BLaER1 treated with 17β-estradiol and CSF1 and Interleukin-3, amounts not matched to agents 10 nM and 100 nM (cell line): ENCODE measurements at regions not wholly inside any gene's neighbourhood (a gene's known extent, or its start where the extent isn't known, plus 50 kb on each side); places are given as distances from the start of the nearest gene placed in this dataset.

Experiments
- H3K27ac ChIP-seq, 11 experiments: shearing (Covaris generic); formaldehyde crosslinking; 2 replicates each; pipeline ENCODE4 v1.8.1; 2022
- H3K27me3 ChIP-seq, 11 experiments: shearing (Covaris generic); formaldehyde crosslinking; 2 replicates each; pipeline ENCODE4 v1.8.1; 2022
- H3K36me3 ChIP-seq, 11 experiments: shearing (Covaris generic); formaldehyde crosslinking; 2 replicates each; pipeline ENCODE4 v1.8.1; 2022
- H3K4me1 ChIP-seq, 10 experiments: shearing (Covaris generic); formaldehyde crosslinking; 2 replicates each; pipeline ENCODE4 v1.8.1; 2022
- H3K4me2 ChIP-seq, 11 experiments: shearing (Covaris generic); formaldehyde crosslinking; 2 replicates each; pipeline ENCODE4 v1.8.1; 2022
- H3K4me3 ChIP-seq, 10 experiments: shearing (Covaris generic); formaldehyde crosslinking; 2 replicates each; pipeline ENCODE4 v1.8.1; 2022
- H3K9ac ChIP-seq, 11 experiments: shearing (Covaris generic); formaldehyde crosslinking; 2 replicates each; pipeline ENCODE4 v1.8.1; 2022
- H3K9me3 ChIP-seq, 11 experiments: shearing (Covaris generic); formaldehyde crosslinking; replicated peaks in 1 of 11; 2 replicates each; pipeline ENCODE4 v1.8.1; 2022
- H4K20me1 ChIP-seq, 11 experiments: shearing (Covaris generic); formaldehyde crosslinking; 2 replicates each; pipeline ENCODE4 v1.8.1; 2022
- Cebpa-rat ChIP-seq, 11 experiments: shearing (Covaris generic); IDR thresholded peaks; 2 replicates each; pipeline ENCODE4 v1.8.1; 2022

DNA sequence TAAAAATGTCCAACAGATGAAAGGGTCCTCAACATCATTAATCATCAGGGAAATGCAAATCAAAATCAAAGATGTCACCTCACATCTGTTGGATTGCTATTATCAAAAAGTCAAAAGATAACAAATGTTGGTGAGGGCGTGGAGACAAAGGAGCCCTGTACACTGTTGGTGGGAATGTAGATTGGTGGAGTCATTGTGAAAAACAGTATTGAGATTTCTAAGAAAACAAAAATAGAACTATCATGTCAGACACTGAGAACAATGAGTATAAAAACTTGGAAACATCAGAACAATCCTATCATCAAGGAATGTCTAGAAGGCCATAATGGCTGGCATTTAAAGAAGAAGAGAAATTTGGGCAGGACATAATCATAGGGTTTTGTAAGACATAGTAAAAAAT lies 209.2 kb upstream of the PTGFR start:
- TF ChIP-seq Cebpa-rat (IDR thresholded peaks at IDR 0.05), result no peak
- Histone ChIP-seq H3K27ac (no peak overlapping the region), H3K4me2 (no peak overlapping the region), H3K9me3 (no peaks in the 10 kb centered on the region), H3K27me3 (no peaks in the 10 kb centered on the region), H3K4me1 (peaks cover 0 to 36% (median 10%) of the 10 kb centered on the region in 10 experiments; a peak in 12 of 20 replicates), H3K36me3 (no peaks in the 10 kb centered on the region), H3K4me3 (no peak overlapping the region), H4K20me1 (no peaks in the 10 kb centered on the region), H3K9ac (no peak overlapping the region)

DNA sequence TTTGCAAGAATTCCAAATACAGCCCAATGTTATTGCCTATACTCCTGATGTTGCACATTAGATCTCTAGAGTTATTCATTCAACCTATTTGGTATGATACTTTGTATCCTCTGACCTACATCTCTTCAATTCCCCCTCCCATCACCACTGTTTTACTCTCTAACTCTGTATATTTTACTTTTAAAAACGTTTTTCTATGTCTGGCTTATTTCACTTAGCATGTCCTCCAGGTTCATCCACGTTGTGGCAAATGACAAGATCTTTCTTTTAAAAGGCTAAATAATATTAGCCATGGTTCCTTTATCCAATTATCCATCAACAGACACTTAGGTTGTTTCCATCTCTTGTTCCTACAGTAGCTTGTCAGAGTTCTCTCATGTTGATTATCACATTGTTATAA lies 207.1 kb upstream of the PTGFR start:
- Histone ChIP-seq H3K9ac (no peak overlapping the region), H3K4me3 (no peak overlapping the region), H3K27ac (no peak overlapping the region), H3K36me3 (no peaks in the 10 kb centered on the region), H3K9me3 (no peaks in the 10 kb centered on the region), H3K27me3 (no peaks in the 10 kb centered on the region), H3K4me1 (peaks cover 0 to 23% (median 0%) of the 10 kb centered on the region in 10 experiments; a peak in 5 of 20 replicates), H4K20me1 (no peaks in the 10 kb centered on the region), H3K4me2 (no peak overlapping the region)
- no peak for TF ChIP-seq Cebpa-rat (IDR thresholded peaks at IDR 0.05)

DNA sequence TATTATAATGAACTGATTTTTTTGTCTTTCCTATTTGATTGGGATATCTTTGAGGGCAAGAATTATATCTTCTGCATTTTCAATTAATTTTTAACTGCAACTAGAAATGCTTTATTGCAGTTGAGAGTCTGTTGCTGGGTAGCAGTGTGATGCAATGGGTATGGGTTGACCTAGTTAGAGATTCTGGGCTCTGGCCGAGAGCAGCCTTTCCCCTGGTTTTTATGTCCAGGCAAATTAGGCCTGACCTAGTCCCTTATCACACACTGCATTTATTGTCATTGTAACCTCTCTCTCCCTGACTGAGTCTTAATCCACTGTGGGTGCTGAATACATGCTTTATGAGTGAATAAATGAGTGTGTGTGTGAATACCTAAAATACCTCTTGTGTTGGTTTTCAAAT lies 206.4 kb upstream of the PTGFR start:
- no peak overlapping the region for H3K9ac ChIP-seq
- no peaks in the 10 kb centered on the region for H3K36me3 ChIP-seq
- no peak overlapping the region for H3K4me2 ChIP-seq
- H3K27ac ChIP-seq, result no peak overlapping the region
- H3K27me3 ChIP-seq, result no peaks in the 10 kb centered on the region
- peaks cover 0 to 23% (median 0%) of the 10 kb centered on the region in 10 experiments; a peak in 5 of 20 replicates for H3K4me1 ChIP-seq
- no peaks in the 10 kb centered on the region for H4K20me1 ChIP-seq
- no peak for TF ChIP-seq Cebpa-rat (IDR thresholded peaks at IDR 0.05)
- no peaks in the 10 kb centered on the region for H3K9me3 ChIP-seq
- H3K4me3 ChIP-seq, result no peak overlapping the region

DNA sequence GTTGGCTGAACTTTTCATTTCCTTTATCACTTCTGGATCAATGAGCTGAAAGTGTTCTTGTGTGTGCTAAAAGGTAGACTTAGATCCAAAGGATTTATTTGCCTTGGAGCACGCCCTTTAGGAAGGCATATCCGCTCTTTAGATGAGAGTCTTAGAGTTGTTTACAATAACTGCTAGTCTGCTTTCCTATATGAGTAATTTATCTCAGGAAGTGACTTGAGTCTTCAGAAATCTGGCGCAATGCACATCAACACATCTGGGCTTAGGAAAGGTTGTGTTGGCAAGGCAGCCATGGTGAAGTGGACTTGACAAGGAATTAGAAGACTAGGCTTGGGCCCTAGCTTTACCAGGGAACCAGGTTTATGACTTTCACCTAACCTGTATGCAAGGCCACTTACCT lies 204.1 kb upstream of the PTGFR start:
- H3K4me3 ChIP-seq, result no peak overlapping the region
- H3K4me2 ChIP-seq, result peak overlapping the region in 3 of 11 experiments; percentile 13 to 55 (median 50); a peak in 5 of 22 replicates
- no peaks in the 10 kb centered on the region for H4K20me1 ChIP-seq
- no peak for TF ChIP-seq Cebpa-rat (IDR thresholded peaks at IDR 0.05)
- H3K9me3 ChIP-seq, result no peaks in the 10 kb centered on the region
- no peaks in the 10 kb centered on the region for H3K36me3 ChIP-seq
- H3K27ac ChIP-seq, result peak overlapping the region in 2 of 11 experiments; percentile 29 to 41; a peak in 2 of 22 replicates
- no peaks in the 10 kb centered on the region for H3K27me3 ChIP-seq
- no peak overlapping the region for H3K9ac ChIP-seq
- H3K4me1 ChIP-seq, result peaks cover 0 to 31% (median 0%) of the 10 kb centered on the region in 10 experiments; a peak in 4 of 20 replicates

DNA sequence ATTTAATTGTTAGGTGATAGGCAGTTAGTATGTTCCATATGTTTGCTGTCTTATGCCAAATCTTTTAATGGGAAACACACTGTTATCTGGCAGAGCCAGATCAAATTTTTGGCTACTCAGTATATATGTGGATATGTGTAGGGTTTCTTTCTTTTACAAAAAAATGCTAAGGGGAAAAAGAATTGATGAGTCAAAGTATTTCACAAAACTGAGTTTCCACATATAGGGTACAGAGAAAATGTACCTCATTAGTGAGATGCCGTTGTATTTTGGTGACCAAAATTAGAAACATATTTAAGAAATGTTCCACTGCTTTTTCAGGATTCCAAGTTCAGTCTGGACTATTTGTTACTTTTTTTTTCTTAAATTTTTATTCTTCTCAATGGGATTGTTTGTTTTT lies 201.2 kb upstream of the PTGFR start:
- no peak overlapping the region for H3K27ac ChIP-seq
- TF ChIP-seq Cebpa-rat (IDR thresholded peaks at IDR 0.05), result no peak
- no peaks in the 10 kb centered on the region for H3K36me3 ChIP-seq
- no peak overlapping the region for H3K9ac ChIP-seq
- no peaks in the 10 kb centered on the region for H3K27me3 ChIP-seq
- no peak overlapping the region for H3K4me3 ChIP-seq
- peaks cover 0 to 54% (median 0%) of the 10 kb centered on the region in 10 experiments; a peak in 6 of 20 replicates for H3K4me1 ChIP-seq
- H4K20me1 ChIP-seq, result no peaks in the 10 kb centered on the region
- H3K4me2 ChIP-seq, result peak overlapping the region in 2 of 11 experiments; percentile 50 to 62; a peak in 3 of 22 replicates
- no peaks in the 10 kb centered on the region for H3K9me3 ChIP-seq

DNA sequence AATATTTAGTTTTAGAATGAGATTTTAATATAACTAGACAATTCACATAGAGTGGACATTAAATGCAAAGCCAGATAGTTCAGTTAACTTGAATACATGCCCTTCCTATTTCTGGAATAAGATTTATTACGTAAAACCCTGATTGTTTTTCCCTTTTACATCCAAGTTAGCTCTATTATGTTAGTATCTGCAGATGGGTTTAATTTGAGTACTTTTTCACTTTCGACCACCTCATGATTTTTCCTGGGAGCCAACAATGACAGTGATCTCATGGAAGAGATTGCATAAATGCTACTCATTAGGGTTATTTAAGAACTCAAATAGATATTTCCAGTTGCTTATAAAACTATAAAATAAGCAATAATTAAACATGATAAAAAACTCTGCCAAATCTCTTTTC lies 199.4 kb upstream of the PTGFR start:
- no peak overlapping the region for H3K27ac ChIP-seq
- H4K20me1 ChIP-seq, result no peaks in the 10 kb centered on the region
- H3K4me2 ChIP-seq, result peak overlapping the region in 1 of 11 experiments; percentile 36; a peak in 1 of 22 replicates
- no peak for TF ChIP-seq Cebpa-rat (IDR thresholded peaks at IDR 0.05)
- no peaks in the 10 kb centered on the region for H3K36me3 ChIP-seq
- H3K4me1 ChIP-seq, result peaks cover 0 to 58% (median 0%) of the 10 kb centered on the region in 10 experiments; a peak in 6 of 20 replicates
- no peaks in the 10 kb centered on the region for H3K27me3 ChIP-seq
- H3K9ac ChIP-seq, result no peak overlapping the region
- no peak overlapping the region for H3K4me3 ChIP-seq
- H3K9me3 ChIP-seq, result no peaks in the 10 kb centered on the region

DNA sequence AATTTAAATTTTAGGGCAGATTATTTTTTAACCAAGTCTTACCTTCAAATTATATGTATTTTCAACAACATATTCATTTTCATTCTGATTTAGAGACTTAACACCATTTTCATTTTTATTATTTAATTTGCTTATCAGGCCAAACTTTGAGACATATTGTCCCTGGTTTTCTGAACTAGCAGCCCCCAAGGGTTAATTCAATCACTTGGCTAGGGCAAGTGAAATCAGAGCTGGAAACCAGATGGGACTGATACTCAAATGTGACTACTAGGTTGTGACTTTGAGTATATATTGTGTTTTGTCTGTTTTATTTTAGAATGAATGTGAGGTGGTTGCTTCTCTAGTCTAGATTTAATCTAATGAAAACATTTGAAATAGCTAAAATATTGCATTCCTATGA lies 198.9 kb upstream of the PTGFR start:
- H3K27ac ChIP-seq, result no peak overlapping the region
- no peak overlapping the region for H3K9ac ChIP-seq
- no peak overlapping the region for H3K4me2 ChIP-seq
- H3K4me3 ChIP-seq, result no peak overlapping the region
- no peaks in the 10 kb centered on the region for H3K9me3 ChIP-seq
- H3K4me1 ChIP-seq, result peaks cover 0 to 54% (median 0%) of the 10 kb centered on the region in 10 experiments; a peak in 6 of 20 replicates
- no peaks in the 10 kb centered on the region for H3K27me3 ChIP-seq
- TF ChIP-seq Cebpa-rat (IDR thresholded peaks at IDR 0.05), result no peak
- H4K20me1 ChIP-seq, result no peaks in the 10 kb centered on the region
- H3K36me3 ChIP-seq, result no peaks in the 10 kb centered on the region

DNA sequence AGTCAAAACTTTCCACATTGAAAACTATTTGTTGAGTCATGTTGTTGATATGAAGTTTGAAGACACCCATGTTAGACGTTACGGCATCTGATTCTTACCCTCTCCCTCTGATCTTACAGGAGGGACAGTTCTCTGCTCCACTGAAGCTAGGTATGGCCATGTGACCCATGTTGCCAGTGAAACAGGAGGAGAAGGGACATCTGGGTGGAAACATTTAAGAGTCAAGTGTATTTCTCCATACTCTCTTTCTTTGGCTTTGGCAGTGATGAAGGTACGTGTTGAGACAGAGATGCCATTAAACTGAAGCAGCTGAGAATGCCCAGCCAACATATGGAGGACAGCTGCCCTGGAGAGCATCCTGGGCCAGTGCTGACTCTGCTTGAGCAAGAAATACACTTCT lies 198.4 kb upstream of the PTGFR start:
- Histone ChIP-seq H4K20me1 (no peaks in the 10 kb centered on the region), H3K27ac (peak overlapping the region in 1 of 11 experiments; percentile 24; a peak in 1 of 22 replicates), H3K4me1 (peaks cover 0 to 51% (median 0%) of the 10 kb centered on the region in 10 experiments; a peak in 6 of 20 replicates), H3K4me2 (peak overlapping the region in 2 of 11 experiments; percentile 39 to 59; a peak in 2 of 22 replicates), H3K9me3 (no peaks in the 10 kb centered on the region), H3K36me3 (no peaks in the 10 kb centered on the region), H3K9ac (no peak overlapping the region), H3K27me3 (no peaks in the 10 kb centered on the region), H3K4me3 (no peak overlapping the region)
- TF ChIP-seq Cebpa-rat (IDR thresholded peaks at IDR 0.05), result no peak

DNA sequence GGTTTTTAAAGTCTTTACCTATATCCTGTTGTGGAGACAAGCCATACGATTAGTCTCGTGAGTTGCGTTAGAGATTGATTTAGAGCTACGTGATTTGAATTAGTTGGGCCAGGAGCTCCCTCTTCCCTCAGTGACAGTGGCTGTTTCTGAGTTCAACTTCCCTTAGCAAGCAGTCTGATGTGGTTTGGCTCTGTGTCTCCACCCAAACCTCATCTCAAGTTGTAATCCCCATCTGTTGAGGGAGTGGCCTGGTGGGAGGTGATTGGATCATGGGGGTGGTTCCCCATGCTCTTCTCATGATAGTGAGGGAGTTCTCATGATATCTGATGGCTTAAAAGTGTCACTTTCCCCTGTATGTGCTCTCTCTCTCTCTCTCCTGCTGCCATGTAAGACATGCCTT lies 192.9 kb upstream of the PTGFR start:
- Histone ChIP-seq H3K9ac (no peak overlapping the region), H3K9me3 (peaks cover 0 to 16% (median 0%) of the 10 kb centered on the region in 11 experiments; a peak in 5 of 22 replicates), H3K27me3 (no peaks in the 10 kb centered on the region), H3K27ac (no peak overlapping the region), H4K20me1 (no peaks in the 10 kb centered on the region), H3K4me1 (peaks cover 0 to 21% (median 0%) of the 10 kb centered on the region in 10 experiments; a peak in 6 of 20 replicates), H3K4me2 (no peak overlapping the region), H3K4me3 (no peak overlapping the region), H3K36me3 (no peaks in the 10 kb centered on the region; a peak in 1 of 22 replicates)
- TF ChIP-seq Cebpa-rat (IDR thresholded peaks at IDR 0.05), result no peak

DNA sequence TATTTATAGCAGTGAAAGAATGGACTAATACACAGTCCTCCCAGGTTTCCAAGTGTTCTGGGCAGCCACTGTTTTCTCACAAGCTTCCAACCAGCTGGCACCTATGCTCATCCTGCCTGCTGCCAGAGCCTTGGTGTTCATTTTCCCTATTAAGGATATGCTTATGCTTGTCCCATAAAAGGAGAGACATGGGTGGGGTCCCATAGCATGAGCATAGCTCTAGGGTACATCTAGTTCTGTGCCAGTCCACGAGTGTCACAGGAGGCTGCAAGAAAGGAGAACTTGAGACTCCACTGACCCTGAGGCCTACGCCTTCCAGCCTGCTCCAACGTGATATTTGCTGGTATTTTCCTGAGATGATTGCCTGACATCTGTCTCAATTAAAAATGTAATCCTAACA lies 192.4 kb upstream of the PTGFR start:
- no peak overlapping the region for H3K4me2 ChIP-seq
- no peaks in the 10 kb centered on the region for H4K20me1 ChIP-seq
- no peak overlapping the region for H3K9ac ChIP-seq
- H3K4me1 ChIP-seq, result peaks cover 0 to 16% (median 0%) of the 10 kb centered on the region in 10 experiments; a peak in 6 of 20 replicates
- no peak for TF ChIP-seq Cebpa-rat (IDR thresholded peaks at IDR 0.05)
- H3K27me3 ChIP-seq, result no peaks in the 10 kb centered on the region
- H3K9me3 ChIP-seq, result peaks cover 0 to 16% (median 0%) of the 10 kb centered on the region in 11 experiments; a peak in 5 of 22 replicates
- H3K27ac ChIP-seq, result no peak overlapping the region
- H3K4me3 ChIP-seq, result no peak overlapping the region
- H3K36me3 ChIP-seq, result no peaks in the 10 kb centered on the region; a peak in 1 of 22 replicates
